Peyer's patch (tissue), 4 donors: ENCODE measurements at regions not wholly inside any gene's neighbourhood (a gene's known extent, or its start where the extent isn't known, plus 50 kb on each side); places are given as distances from the start of the nearest gene placed in this dataset.

Source experiments
- CTCF ChIP-seq, 6 experiments: fragments of 450-650 bp in 4 of 6; fragments of 200-600 bp in 2 of 6; sonication (generic) in 1 of 6; IDR thresholded peaks; one replicate each; pipeline ENCODE4 v1.5.1; 2017 to 2019; ENCODE audit warnings: antibody characterized with exemption in 6 of 6, mild to moderate bottlenecking in 3 of 6, moderate library complexity in 1 of 6
- POLR2A ChIP-seq, 2 donors: fragments of 450-650 bp; IDR thresholded peaks; one replicate each; pipeline ENCODE4 v1.5.1; 2017; ENCODE audit warnings: antibody characterized with exemption in 2 of 2, mild to moderate bottlenecking in 2 of 2, moderate library complexity in 2 of 2

- TF ChIP-seq CTCF (IDR thresholded peaks at IDR 0.05) (no peak), POLR2A (IDR thresholded peaks at IDR 0.05) (no peak)
These were observed 343.1 kb downstream of the CYRIA start for GRCh38 chr2:16322308-16323125.
